Liver (tissue), 8 donors: ENCODE measurements at regions not wholly inside any gene's neighbourhood (a gene's known extent, or its start where the extent isn't known, plus 50 kb on each side); places are given as distances from the start of the nearest gene placed in this dataset.

Experiments used
- DNase-seq: peaks from one replicate; pipeline ENCODE4 v3.0.0-alpha.2; 2017; ENCODE audit warnings: low spot score
- H3K27ac ChIP-seq, 2 donors: one replicate each; pipeline ENCODE4 v1.7.0; 2013; ENCODE audit warnings: inconsistent platforms in 2 of 2, low read length in 2 of 2, control low read depth in 1 of 2, low read depth in 1 of 2, mild to moderate bottlenecking in 1 of 2
- H3K27me3 ChIP-seq, 4 donors: one replicate each; pipeline versions ENCODE4 v1.6.1 to v1.7.0; 2013; ENCODE audit warnings: low read length in 3 of 4, inconsistent platforms in 1 of 4, mild to moderate bottlenecking in 1 of 4, moderate library complexity in 1 of 4; ENCODE audit not compliant: control insufficient read depth in 4 of 4, insufficient read depth in 4 of 4
- H3K36me3 ChIP-seq, 4 donors: one replicate each; pipeline versions ENCODE4 v1.6.1 to v1.7.0; 2013; ENCODE audit warnings: low read length in 3 of 4, mild to moderate bottlenecking in 3 of 4, low read depth in 1 of 4, moderate library complexity in 1 of 4; ENCODE audit not compliant: control insufficient read depth in 4 of 4, insufficient read depth in 3 of 4
- H3K4me1 ChIP-seq, 4 donors: one replicate each; pipeline versions ENCODE4 v1.6.1 to v1.7.0; 2013; ENCODE audit warnings: low read length in 3 of 4, mild to moderate bottlenecking in 3 of 4, moderate library complexity in 1 of 4; ENCODE audit not compliant: control insufficient read depth in 4 of 4, insufficient read depth in 4 of 4
- H3K4me3 ChIP-seq, 3 donors: one replicate each; pipeline versions ENCODE4 v1.6.1 to v1.7.0; 2013; ENCODE audit warnings: low read length in 3 of 3, control low read depth in 1 of 3, low read depth in 1 of 3, mild to moderate bottlenecking in 1 of 3
- H3K9ac ChIP-seq, 2 donors: one replicate each; pipeline ENCODE4 v1.7.0; 2013; ENCODE audit warnings: low read length in 2 of 2, mild to moderate bottlenecking in 2 of 2, moderate library complexity in 2 of 2, control low read depth in 1 of 2, low read depth in 1 of 2
- H3K9me3 ChIP-seq, 4 donors: one replicate each; pipeline versions ENCODE4 v1.6.1 to v1.7.0; 2013; ENCODE audit warnings: low read length in 3 of 4; ENCODE audit not compliant: control insufficient read depth in 4 of 4
- FOXA1 ChIP-seq: IDR thresholded peaks from 2 replicates; pipeline ENCODE4 v1.6.1; 2016; ENCODE audit warnings: antibody characterized with exemption
- HNF4G ChIP-seq: IDR thresholded peaks from 2 replicates; pipeline ENCODE4 v1.6.1; 2016; ENCODE audit warnings: antibody characterized with exemption
- JUND ChIP-seq, 2 donors: IDR thresholded peaks; 2 replicates each; pipeline ENCODE4 v1.6.1; 2016; ENCODE audit warnings: antibody characterized with exemption in 2 of 2
- RAD21 ChIP-seq, 2 donors: IDR thresholded peaks; 2 replicates each; pipeline ENCODE4 v1.6.1; 2016; ENCODE audit warnings: antibody characterized with exemption in 2 of 2, mild to moderate bottlenecking in 2 of 2
- RXRA ChIP-seq, 2 donors: IDR thresholded peaks; 2 replicates each; pipeline ENCODE4 v1.6.1; 2017 to 2018; ENCODE audit warnings: antibody characterized with exemption in 2 of 2, mild to moderate bottlenecking in 1 of 2
- TAF1 ChIP-seq: conservative IDR thresholded peaks from 2 replicates; pipeline ENCODE4 v1.6.1; 2016; ENCODE audit warnings: antibody characterized with exemption, mild to moderate bottlenecking
- WGBS: extraction: QIAGEN DNeasy Blood & Tissue Kit; methylation state at CpG from one replicate; pipeline ENCODE4 v1.1.7; 2013; 5-methylcytosine and 5-hydroxymethylcytosine counted together
- TF ChIP-seq, protein P1 (sequence below): IDR thresholded peaks from 2 replicates; pipeline ENCODE4 v1.6.1; 2016; ENCODE audit warnings: antibody characterized with exemption, mild to moderate bottlenecking
- TF ChIP-seq, protein P2 (sequence below): IDR thresholded peaks from 2 replicates; pipeline ENCODE4 v1.6.1; 2016; ENCODE audit warnings: antibody characterized with exemption
- TF ChIP-seq, protein P3 (sequence below): IDR thresholded peaks from 2 replicates; pipeline ENCODE4 v1.6.1; 2016; ENCODE audit warnings: antibody characterized with exemption
- TF ChIP-seq, protein P4 (sequence below): fragments of 150-350 bp; IDR thresholded peaks from 2 replicates; pipeline ENCODE4 v1.5.1; 2017; ENCODE audit warnings: improper control_type of control experiment, low read depth, low read length; ENCODE audit not compliant: missing input control
- donor health status: healthy.
- donor health status: healthy.
- donor health status: healthy.
- donor health status: healthy.
- donor health status: healthy.

DNA sequence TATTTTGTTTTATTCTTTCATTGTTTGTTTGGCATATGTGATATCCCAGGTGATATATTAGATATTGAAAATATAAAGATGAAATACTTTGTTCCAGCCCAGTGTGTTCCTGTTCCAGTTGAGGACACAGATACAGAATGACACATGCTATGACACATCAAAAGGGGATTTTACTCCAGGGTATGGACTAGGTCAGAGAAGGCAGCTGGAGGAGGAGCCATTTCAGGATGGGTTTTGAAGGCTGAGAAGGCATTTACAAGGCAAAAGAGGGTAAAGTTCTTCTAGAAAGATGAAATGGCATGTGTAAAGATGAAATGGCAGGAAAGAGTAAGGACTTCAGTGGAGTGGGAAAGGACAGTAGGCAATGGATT, 163.8 kb downstream of the ZIC1 start (continued):
- TF ChIP-seq, protein P1, sequence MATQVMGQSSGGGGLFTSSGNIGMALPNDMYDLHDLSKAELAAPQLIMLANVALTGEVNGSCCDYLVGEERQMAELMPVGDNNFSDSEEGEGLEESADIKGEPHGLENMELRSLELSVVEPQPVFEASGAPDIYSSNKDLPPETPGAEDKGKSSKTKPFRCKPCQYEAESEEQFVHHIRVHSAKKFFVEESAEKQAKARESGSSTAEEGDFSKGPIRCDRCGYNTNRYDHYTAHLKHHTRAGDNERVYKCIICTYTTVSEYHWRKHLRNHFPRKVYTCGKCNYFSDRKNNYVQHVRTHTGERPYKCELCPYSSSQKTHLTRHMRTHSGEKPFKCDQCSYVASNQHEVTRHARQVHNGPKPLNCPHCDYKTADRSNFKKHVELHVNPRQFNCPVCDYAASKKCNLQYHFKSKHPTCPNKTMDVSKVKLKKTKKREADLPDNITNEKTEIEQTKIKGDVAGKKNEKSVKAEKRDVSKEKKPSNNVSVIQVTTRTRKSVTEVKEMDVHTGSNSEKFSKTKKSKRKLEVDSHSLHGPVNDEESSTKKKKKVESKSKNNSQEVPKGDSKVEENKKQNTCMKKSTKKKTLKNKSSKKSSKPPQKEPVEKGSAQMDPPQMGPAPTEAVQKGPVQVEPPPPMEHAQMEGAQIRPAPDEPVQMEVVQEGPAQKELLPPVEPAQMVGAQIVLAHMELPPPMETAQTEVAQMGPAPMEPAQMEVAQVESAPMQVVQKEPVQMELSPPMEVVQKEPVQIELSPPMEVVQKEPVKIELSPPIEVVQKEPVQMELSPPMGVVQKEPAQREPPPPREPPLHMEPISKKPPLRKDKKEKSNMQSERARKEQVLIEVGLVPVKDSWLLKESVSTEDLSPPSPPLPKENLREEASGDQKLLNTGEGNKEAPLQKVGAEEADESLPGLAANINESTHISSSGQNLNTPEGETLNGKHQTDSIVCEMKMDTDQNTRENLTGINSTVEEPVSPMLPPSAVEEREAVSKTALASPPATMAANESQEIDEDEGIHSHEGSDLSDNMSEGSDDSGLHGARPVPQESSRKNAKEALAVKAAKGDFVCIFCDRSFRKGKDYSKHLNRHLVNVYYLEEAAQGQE: no peak
- TF ChIP-seq HNF4G (no peak), JUND (IDR thresholded peaks at IDR 0.05) (no peak)

DNA sequence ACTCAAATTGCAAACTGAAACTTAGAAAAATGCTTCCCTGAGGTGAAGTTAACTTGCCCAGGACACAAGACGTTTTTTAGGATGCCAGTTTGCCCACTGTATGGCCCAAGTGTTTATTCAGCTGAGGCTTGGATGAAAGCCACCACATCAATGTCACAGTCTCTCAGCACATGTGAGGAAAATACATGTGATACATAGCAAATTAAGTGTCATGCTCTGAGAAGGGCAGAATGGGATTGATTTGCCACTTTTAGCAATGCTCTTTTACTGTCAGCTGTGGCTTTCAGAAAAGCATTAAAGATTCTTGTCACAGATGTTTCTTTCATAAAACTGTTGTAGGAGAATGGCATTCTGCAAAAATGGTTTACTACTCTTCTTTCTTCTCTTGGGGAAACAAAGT, 165.5 kb downstream of the ZIC1 start:
- DNase-seq: no peak
- H3K4me1 ChIP-seq: no peaks in the 10 kb centered on the region
- H3K36me3 ChIP-seq: no peaks in the 10 kb centered on the region
- TF ChIP-seq RAD21 (IDR thresholded peaks at IDR 0.05) (no peak), TAF1 (no peak)
- TF ChIP-seq, protein P2, sequence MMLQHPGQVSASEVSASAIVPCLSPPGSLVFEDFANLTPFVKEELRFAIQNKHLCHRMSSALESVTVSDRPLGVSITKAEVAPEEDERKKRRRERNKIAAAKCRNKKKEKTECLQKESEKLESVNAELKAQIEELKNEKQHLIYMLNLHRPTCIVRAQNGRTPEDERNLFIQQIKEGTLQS: no peak
- H3K27ac ChIP-seq: no peak overlapping the region
- H3K4me3 ChIP-seq: no peak overlapping the region
- 5% methylated on average over 1 of the region's 1 CpG for WGBS
- no peaks in the 10 kb centered on the region for H3K27me3 ChIP-seq
- H3K9ac ChIP-seq: no peak overlapping the region
- H3K9me3 ChIP-seq: no peaks in the 10 kb centered on the region

DNA sequence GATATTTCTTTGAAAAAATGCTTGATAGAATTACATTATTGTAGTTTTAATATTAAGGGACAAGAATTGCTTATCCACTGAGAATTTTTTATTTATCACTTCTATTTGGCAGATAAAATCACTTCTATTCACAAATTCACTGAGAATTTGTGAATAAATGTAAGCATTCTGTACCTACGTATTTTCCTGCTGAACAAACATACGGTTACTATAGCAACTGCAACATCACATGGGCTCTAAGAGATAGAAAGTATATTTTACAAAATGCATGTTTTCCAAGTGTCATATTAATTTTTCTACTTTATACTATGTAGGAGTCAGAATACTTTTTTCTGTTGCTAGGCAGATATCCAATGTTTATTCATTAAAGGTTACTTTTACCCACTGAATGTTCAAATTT, 166.2 kb downstream of the ZIC1 start:
- Histone ChIP-seq H3K27ac (no peak overlapping the region), H3K4me1 (no peaks in the 10 kb centered on the region), H3K4me3 (no peak overlapping the region), H3K27me3 (no peaks in the 10 kb centered on the region), H3K9me3 (no peaks in the 10 kb centered on the region), H3K36me3 (no peaks in the 10 kb centered on the region), H3K9ac (no peak overlapping the region)
- TF ChIP-seq FOXA1 (no peak), RXRA (IDR thresholded peaks at IDR 0.05) (no peak), HNF4G (no peak)
- TF ChIP-seq, protein P3, sequence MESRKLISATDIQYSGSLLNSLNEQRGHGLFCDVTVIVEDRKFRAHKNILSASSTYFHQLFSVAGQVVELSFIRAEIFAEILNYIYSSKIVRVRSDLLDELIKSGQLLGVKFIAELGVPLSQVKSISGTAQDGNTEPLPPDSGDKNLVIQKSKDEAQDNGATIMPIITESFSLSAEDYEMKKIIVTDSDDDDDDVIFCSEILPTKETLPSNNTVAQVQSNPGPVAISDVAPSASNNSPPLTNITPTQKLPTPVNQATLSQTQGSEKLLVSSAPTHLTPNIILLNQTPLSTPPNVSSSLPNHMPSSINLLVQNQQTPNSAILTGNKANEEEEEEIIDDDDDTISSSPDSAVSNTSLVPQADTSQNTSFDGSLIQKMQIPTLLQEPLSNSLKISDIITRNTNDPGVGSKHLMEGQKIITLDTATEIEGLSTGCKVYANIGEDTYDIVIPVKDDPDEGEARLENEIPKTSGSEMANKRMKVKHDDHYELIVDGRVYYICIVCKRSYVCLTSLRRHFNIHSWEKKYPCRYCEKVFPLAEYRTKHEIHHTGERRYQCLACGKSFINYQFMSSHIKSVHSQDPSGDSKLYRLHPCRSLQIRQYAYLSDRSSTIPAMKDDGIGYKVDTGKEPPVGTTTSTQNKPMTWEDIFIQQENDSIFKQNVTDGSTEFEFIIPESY: no peak
- TF ChIP-seq, protein P4, sequence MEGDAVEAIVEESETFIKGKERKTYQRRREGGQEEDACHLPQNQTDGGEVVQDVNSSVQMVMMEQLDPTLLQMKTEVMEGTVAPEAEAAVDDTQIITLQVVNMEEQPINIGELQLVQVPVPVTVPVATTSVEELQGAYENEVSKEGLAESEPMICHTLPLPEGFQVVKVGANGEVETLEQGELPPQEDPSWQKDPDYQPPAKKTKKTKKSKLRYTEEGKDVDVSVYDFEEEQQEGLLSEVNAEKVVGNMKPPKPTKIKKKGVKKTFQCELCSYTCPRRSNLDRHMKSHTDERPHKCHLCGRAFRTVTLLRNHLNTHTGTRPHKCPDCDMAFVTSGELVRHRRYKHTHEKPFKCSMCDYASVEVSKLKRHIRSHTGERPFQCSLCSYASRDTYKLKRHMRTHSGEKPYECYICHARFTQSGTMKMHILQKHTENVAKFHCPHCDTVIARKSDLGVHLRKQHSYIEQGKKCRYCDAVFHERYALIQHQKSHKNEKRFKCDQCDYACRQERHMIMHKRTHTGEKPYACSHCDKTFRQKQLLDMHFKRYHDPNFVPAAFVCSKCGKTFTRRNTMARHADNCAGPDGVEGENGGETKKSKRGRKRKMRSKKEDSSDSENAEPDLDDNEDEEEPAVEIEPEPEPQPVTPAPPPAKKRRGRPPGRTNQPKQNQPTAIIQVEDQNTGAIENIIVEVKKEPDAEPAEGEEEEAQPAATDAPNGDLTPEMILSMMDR: no peak
- WGBS: 72% methylated on average over 2 of the region's 2 CpGs
- no peak for DNase-seq
